WTC11 (cell line): ENCODE measurements at regions not wholly inside any gene's neighbourhood (a gene's known extent, or its start where the extent isn't known, plus 50 kb on each side); places are given as distances from the start of the nearest gene placed in this dataset.
"Not testable (repeated sequence)": the region's sequence is repeated elsewhere in the genome, so short reads cannot be mapped to it uniquely, and the experiment has no call there.

Source experiments
- ATAC-seq: fragments of 200-7000 bp; cut with Tn5 transposase; 2 replicates; pipeline ENCODE4 v1.10.0; 2021; ENCODE audit warnings: mild to moderate bottlenecking, moderate library complexity
- CTCF ChIA-PET: fragments of 300-600 bp; sonication (Branson Sonifier 250); formaldehyde crosslinking; loops from one replicate; lab custom pipeline; 2021; ENCODE audit warnings: antibody characterized with exemption; lab: Charles Lee
- POLR2A ChIA-PET: fragments of 350-600 bp; sonication (Branson Sonifier 250); formaldehyde crosslinking; loops from one replicate; lab custom pipeline; 2021; ENCODE audit warnings: antibody characterized with exemption; lab: Charles Lee
- DNase-seq: peaks from one replicate; pipeline ENCODE4 v3.0.0; 2021; ENCODE audit warnings: low spot score
- H3K27ac Mint-ChIP-seq: 2 replicates; pipeline ENCODE4 v1.8.0; 2021; ENCODE audit warnings: mixed read lengths
- H3K27me3 Mint-ChIP-seq: 2 replicates; pipeline ENCODE4 v1.8.0; 2021; ENCODE audit warnings: low read depth, mild to moderate bottlenecking, moderate library complexity, mixed read lengths
- H3K36me3 Mint-ChIP-seq: 2 replicates; pipeline ENCODE4 v1.8.0; 2021; ENCODE audit warnings: mixed read lengths
- H3K4me1 Mint-ChIP-seq: 2 replicates; pipeline ENCODE4 v1.8.0; 2022; ENCODE audit warnings: mixed read lengths
- H3K4me3 Mint-ChIP-seq: 2 replicates; pipeline ENCODE4 v1.8.0; 2021; ENCODE audit warnings: mild to moderate bottlenecking, moderate library complexity, mixed read lengths
- H3K9me3 Mint-ChIP-seq: 2 replicates; pipeline ENCODE4 v1.8.0; 2021; ENCODE audit warnings: mixed read lengths
- IRF2 ChIP-seq: sonication (generic); formaldehyde crosslinking; IDR thresholded peaks from 2 replicates; pipeline ENCODE4 v1.8.0; 2022; ENCODE audit warnings: low read depth, missing genetic modification reagents, borderline replicate concordance
- MXD4 ChIP-seq: fragments of 250-450 bp; sonication (Bioruptor Pico); IDR thresholded peaks from 2 replicates; pipeline ENCODE4 v1.8.0; 2021; ENCODE audit warnings: mild to moderate bottlenecking, moderate library complexity, borderline replicate concordance
- SMAD4 ChIP-seq: sonication (generic); formaldehyde crosslinking; IDR thresholded peaks from 2 replicates; pipeline ENCODE4 v1.8.0; 2022; ENCODE audit warnings: mild to moderate bottlenecking, missing genetic modification reagents
- SP1 ChIP-seq: sonication (generic); formaldehyde crosslinking; conservative IDR thresholded peaks from 2 replicates; pipeline ENCODE4 v1.8.1; 2022; ENCODE audit warnings: missing genetic modification reagents
- TEAD1 ChIP-seq: sonication (generic); formaldehyde crosslinking; IDR thresholded peaks from 2 replicates; pipeline ENCODE4 v1.8.0; 2022; ENCODE audit warnings: mild to moderate bottlenecking, missing genetic modification reagents
- ZNF219 ChIP-seq: sonication (generic); formaldehyde crosslinking; IDR thresholded peaks from 2 replicates; pipeline ENCODE4 v1.8.0; 2023; ENCODE audit warnings: missing genetic modification reagents, mild to moderate bottlenecking, borderline replicate concordance
- ZNF671 ChIP-seq: fragments of 250-450 bp; sonication (Bioruptor Pico); IDR thresholded peaks from 2 replicates; pipeline ENCODE4 v1.8.0; 2021; ENCODE audit warnings: mild to moderate bottlenecking
- TF ChIP-seq, protein P1 (sequence below): sonication (generic); formaldehyde crosslinking; IDR thresholded peaks from 2 replicates; pipeline ENCODE4 v1.8.0; 2023; ENCODE audit warnings: mild to moderate bottlenecking, missing genetic modification reagents
- TF ChIP-seq, protein P2 (sequence below): fragments of 250-450 bp; sonication (Bioruptor Pico); conservative IDR thresholded peaks from 2 replicates; pipeline ENCODE4 v1.9.0; 2021; ENCODE audit warnings: mild to moderate bottlenecking
- TF ChIP-seq, protein P3 (sequence below): sonication (generic); formaldehyde crosslinking; IDR thresholded peaks from 2 replicates; pipeline ENCODE4 v1.8.1; 2022; ENCODE audit warnings: low read depth, mild to moderate bottlenecking, moderate library complexity, missing genetic modification reagents, borderline replicate concordance
- TF ChIP-seq, protein P4 (sequence below): sonication (generic); formaldehyde crosslinking; IDR thresholded peaks from 2 replicates; pipeline ENCODE4 v1.8.0; 2022; ENCODE audit warnings: mild to moderate bottlenecking, missing genetic modification reagents

DNA sequence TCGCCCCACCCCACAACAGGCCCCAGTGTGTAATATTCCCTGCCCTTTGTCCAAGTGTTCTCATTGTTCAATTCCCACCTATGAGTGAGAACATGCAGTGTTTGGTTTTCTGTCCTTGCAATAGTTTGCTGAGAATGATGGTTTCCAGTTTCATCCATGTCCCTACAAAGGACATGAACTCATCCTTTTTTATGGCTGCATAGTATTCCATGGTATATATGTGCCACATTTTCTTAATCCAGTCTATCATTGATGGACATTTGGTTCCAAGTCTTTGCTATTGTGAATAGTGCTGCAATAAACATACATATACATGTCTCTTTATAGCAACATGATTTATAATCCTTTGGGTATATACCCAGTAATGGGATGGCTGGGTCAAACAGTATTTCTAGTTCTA is 132.7 kb downstream of the SNX10 start:
- ATAC-seq, H3K9me3 Mint-ChIP-seq, DNase-seq, H3K27me3 Mint-ChIP-seq, H3K36me3 Mint-ChIP-seq, H3K27ac Mint-ChIP-seq, POLR2A ChIA-PET, H3K4me3 Mint-ChIP-seq, CTCF ChIA-PET: not testable (repeated sequence)
- H3K4me1 Mint-ChIP-seq = peaks cover 33% of the 10 kb centered on the region

DNA sequence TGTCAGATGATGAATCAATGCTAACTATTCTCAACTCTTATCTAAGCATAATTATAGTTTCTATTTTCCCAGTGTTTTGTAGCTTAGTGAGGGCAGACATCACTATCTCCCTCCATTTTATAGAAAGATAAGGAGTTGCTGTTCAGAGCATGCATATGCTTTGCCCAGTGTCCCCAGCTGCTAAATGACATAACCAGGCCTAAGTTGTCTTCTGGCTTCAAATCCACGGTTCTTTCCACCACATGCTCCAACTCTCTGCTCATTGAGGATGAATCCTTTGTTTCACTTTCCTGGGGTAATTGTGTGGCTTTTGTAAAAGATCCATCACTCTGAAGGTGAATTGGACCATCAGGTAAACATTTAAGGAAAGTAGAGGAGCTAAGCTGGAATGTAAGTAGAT is 134.0 kb downstream of the SNX10 start:
- Mint-ChIP-seq H3K9me3 (peaks cover 9% of the 10 kb centered on the region), H3K4me1 (peaks cover 29% of the 10 kb centered on the region), H3K4me3 (no peak overlapping the region), H3K27me3 (no peaks in the 10 kb centered on the region; the same call in 1 of the 2 replicates), H3K36me3 (no peaks in the 10 kb centered on the region), H3K27ac (no peak overlapping the region)
- ATAC-seq (no peak), DNase-seq (no peak)
- TF ChIP-seq TEAD1 (CRISPR knock-in tag) (no peak), ZNF219 (CRISPR knock-in tag) (no peak), MXD4 (CRISPR knock-in tag) (no peak), SMAD4 (CRISPR knock-in tag) (no peak), IRF2 (CRISPR knock-in tag) (no peak), SP1 (CRISPR knock-in tag) (no peak)
- TF ChIP-seq, protein P1, sequence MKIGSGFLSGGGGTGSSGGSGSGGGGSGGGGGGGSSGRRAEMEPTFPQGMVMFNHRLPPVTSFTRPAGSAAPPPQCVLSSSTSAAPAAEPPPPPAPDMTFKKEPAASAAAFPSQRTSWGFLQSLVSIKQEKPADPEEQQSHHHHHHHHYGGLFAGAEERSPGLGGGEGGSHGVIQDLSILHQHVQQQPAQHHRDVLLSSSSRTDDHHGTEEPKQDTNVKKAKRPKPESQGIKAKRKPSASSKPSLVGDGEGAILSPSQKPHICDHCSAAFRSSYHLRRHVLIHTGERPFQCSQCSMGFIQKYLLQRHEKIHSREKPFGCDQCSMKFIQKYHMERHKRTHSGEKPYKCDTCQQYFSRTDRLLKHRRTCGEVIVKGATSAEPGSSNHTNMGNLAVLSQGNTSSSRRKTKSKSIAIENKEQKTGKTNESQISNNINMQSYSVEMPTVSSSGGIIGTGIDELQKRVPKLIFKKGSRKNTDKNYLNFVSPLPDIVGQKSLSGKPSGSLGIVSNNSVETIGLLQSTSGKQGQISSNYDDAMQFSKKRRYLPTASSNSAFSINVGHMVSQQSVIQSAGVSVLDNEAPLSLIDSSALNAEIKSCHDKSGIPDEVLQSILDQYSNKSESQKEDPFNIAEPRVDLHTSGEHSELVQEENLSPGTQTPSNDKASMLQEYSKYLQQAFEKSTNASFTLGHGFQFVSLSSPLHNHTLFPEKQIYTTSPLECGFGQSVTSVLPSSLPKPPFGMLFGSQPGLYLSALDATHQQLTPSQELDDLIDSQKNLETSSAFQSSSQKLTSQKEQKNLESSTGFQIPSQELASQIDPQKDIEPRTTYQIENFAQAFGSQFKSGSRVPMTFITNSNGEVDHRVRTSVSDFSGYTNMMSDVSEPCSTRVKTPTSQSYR (CRISPR knock-in tag) = no peak
- TF ChIP-seq, protein P2, sequence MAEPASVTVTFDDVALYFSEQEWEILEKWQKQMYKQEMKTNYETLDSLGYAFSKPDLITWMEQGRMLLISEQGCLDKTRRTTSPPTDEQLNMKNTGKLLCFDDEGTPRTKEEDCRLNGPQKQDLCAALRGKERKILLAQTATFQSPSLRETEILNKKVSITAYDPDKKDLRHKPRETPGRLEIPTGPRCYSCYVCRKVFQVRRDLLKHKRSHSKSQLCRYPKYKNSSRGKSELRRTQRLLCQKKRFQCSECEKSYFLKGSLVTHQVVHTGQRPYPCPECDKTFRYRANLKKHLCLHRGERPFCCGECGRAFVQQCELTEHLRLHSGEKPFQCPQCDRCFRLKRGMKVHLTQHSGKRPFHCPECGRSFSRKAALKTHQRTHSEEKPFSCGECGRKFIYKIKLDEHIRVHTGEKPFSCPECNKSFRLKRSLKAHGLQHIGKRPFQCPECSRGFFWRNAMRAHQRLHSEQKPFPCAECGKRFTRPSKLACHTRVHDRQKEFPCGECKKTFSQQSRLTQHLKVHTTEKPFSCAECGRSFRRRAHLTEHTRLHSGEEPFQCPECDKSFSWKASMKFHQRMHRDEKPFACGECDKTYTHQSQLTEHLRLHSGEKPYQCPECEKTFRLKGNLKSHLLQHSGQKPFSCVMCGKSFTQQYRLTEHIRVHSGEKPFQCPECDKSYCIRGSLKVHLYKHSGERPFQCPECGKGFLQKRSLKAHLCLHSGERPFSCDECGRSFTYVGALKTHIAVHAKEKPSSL (CRISPR knock-in tag) = no peak
- TF ChIP-seq, protein P3, sequence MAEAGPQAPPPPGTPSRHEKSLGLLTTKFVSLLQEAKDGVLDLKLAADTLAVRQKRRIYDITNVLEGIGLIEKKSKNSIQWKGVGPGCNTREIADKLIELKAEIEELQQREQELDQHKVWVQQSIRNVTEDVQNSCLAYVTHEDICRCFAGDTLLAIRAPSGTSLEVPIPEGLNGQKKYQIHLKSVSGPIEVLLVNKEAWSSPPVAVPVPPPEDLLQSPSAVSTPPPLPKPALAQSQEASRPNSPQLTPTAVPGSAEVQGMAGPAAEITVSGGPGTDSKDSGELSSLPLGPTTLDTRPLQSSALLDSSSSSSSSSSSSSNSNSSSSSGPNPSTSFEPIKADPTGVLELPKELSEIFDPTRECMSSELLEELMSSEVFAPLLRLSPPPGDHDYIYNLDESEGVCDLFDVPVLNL (CRISPR knock-in tag) = no peak
- TF ChIP-seq, protein P4, sequence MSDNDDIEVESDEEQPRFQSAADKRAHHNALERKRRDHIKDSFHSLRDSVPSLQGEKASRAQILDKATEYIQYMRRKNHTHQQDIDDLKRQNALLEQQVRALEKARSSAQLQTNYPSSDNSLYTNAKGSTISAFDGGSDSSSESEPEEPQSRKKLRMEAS (CRISPR knock-in tag) = no peak
- ChIA-PET POLR2A (no interaction called here), CTCF (interaction anchor here (1.3 kb wide), 1 partner anchor 194 kb away, joined by 3 read pairs; no protein-coding TSS in a partner anchor)

DNA sequence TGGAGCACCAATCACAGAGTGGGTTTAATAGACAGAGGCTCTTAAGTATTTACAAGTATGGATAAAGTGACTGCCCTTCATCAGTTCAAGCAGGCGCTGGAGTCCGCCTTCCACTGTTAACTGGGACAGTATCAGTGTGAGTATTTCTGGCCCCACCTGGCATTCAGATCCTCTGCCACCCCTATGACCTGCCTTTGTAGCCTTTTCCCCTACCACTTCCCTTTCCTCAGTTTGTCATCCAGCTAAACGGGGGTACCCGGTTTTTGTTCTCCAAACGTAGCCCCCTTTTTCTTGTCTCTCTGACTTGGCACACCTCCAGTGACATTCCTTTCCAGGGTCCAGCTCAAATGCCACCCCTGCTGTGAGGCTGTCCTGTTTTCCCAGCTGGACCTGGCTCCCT is 134.4 kb downstream of the SNX10 start:
- ChIA-PET POLR2A (no interaction called here), CTCF (interaction anchor here (1.3 kb wide), 1 partner anchor 194 kb away, joined by 3 read pairs; no protein-coding TSS in a partner anchor)
- H3K27me3 Mint-ChIP-seq = no peaks in the 10 kb centered on the region; the same call in 1 of the 2 replicates
- H3K4me3 Mint-ChIP-seq = no peak overlapping the region
- peaks cover 9% of the 10 kb centered on the region for H3K9me3 Mint-ChIP-seq
- ATAC-seq = no peak
- DNase-seq = no peak
- no peak overlapping the region for H3K27ac Mint-ChIP-seq
- no peaks in the 10 kb centered on the region for H3K36me3 Mint-ChIP-seq
- no peak for TF ChIP-seq ZNF671 (CRISPR knock-in tag)
- TF ChIP-seq, protein P2 (CRISPR knock-in tag) = no peak
- peaks cover 25% of the 10 kb centered on the region for H3K4me1 Mint-ChIP-seq
